HG03457 (cell line): ENCODE measurements at regions not wholly inside any gene's neighbourhood (a gene's known extent, or its start where the extent isn't known, plus 50 kb on each side); places are given as distances from the start of the nearest gene placed in this dataset.
"Not testable (repeated sequence)": the region's sequence is repeated elsewhere in the genome, so short reads cannot be mapped to it uniquely, and the experiment has no call there.

ENCODE experiments used
- ATAC-seq: cut with Tn5 transposase; IDR thresholded peaks from one replicate; pipeline ENCODE4 v1.9.1; 2021; ENCODE audit warnings: moderate number of reproducible peaks; ENCODE audit not compliant: unreplicated experiment

DNA sequence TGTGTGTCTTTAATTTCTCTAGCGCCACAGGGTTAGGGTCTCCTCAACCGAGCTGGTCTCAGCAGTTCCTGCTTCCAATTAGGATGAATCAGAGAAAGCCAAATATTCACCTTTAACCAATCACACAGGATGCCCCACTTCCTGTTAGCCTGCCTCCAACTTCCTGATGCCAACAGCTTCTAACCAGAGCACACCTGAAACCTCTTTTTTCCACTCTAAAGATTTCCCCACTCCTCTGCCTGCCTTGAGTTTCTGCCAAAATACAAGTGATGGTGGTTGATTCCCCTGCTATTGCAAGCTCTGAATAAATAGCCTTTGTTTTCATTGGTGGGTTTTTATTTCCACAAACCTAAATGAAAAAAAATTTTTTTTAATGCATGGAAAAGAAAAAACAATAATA lies 144.7 kb upstream of the UST start:
- ATAC-seq, result no peak

DNA sequence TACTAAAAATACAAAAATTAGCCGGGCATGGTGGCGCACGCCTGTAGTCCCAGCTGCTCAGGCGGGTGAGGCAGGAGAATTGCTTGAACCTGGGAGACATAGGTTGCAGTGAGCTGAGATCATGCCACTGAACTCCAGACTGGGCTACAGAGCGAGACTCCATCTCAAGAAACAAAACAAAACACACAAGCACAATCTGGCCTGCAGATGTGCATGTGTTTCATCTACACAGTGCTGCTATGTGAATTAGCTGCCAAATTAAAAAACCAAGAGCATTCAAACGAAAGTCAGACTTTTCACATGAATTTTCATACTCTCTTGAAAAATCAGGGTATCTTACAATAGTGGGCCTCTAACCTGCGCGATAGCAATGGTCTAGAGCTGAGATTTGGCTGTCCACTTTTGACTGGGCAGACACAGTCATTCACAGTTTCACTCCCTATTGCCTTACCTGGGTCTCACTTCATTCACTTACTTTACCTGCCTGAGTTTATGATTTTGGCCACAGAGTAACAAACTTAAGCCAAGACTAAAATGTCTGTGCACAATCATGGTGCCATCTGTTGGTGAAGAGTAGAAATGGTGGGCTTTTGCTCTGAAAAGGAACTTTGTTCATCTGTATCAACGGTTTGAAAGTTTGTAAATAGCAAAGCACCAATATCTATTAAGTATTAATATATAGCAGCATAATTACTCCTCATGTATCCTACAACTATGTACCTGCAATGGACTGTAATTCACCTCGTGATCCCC lies 138.5 kb upstream of the UST start:
- ATAC-seq, result no peak

DNA sequence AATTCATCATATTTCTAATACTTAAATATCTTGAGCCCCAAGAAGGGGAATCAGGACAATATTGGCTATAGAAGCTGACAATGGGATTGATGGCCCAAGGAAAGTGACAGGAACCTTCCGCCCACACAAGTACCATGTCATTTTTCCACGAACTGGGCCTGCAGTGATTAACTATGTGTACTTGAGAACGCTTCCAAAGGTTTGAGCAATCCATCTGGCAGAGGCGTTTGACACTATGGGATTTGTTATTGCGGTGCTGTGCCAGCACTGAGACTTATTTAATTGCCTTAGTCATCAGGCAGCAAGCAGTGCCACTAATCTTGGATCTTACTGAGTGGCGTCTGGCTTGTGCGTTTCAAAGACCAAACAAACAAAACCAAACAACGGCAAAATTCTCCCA lies 135.6 kb upstream of the UST start:
- no peak for ATAC-seq

DNA sequence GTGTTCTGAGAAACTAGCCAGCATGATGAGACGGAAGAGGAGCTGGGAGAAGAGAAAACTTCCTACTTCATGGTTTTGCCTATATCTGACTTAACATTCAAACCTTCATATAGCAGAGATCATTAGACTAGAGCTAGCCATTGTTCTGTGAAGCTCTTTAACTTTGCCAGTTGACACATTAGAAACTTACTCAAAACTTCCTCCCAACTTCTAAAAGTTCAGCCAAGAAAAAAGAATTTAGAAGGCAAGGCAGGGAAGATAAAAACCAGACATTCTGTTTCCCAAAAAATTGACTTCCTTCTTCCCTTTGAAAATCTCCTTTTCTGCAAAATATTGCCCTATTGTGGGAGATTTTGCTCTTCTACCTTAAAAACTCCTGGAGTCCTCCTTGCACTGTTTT lies 134.8 kb upstream of the UST start:
- ATAC-seq, result no peak

DNA sequence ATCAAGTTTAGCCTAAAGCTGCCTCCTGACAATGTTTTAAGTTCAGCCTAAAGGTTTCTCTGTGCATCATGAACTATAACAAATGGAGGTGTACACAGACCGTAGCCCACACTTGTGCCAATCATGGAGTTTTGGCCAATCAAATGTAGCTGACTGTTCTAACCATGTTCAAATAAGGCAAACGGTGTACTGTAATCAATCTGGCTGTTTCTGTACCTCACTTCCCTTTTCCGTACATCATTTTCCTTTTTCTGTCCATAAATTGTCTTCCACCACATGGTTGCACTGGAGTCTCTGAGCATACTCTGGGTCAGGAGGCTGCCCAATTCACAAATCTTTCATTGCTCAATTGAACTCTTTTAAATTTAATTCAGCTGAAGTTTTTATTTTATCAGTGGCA lies 132.2 kb upstream of the UST start:
- no peak for ATAC-seq

DNA sequence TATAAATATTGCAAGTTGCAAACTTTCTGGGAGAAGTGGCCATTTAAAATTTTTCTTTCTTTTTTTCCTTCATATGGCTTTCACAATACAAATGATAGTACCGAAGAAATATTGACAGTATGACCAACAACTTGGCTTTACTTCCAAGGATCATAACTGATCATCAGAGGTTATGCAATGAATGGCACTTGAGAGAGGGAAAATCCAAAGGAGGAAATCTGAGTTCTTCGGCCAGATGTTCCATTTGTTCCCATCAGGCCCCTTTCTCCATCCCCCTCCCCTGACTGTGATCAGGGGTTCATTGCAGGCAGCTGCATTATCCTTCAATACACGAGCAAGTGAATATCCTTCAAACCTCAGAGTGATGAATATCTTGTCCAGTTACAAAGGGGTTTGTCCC lies 130.0 kb upstream of the UST start:
- no peak for ATAC-seq

DNA sequence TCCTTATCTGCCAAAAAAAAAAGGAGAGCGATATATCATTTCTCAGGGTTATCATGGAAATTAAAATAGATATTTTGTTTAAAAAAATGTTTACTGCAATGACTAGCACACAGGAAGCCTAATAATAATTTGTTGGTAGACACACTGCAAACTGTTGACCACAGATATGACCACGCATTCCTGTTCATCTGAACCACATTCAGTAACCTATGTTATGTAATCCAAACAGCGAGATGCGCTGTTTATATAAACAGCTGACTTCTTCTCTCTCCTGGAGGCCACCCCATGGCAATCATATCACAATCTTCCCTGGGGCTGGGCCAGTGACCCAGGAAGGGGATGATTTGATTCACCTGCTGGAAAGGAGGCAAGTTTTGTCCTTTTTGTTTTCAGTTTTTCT lies 129.3 kb upstream of the UST start:
- no peak for ATAC-seq

DNA sequence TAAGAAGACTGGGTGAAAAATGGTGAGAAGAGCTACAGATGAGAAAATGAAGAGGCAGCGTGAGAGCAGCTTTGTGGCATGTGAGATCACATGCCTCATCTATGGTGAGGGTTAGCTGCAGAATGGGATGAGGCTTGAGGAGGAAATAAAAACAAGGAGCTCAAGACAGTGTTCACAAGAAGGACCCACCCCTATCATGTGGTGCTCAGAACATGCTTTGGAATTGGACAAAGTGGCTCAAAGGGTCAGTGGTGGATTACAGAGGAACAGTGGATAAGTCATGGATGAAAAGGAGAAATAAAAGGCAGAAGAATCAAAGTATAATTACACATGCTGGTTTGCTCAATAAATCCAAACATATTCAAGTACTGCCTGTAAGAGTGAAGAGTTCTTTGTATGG lies 126.9 kb upstream of the UST start:
- ATAC-seq, result no peak

DNA sequence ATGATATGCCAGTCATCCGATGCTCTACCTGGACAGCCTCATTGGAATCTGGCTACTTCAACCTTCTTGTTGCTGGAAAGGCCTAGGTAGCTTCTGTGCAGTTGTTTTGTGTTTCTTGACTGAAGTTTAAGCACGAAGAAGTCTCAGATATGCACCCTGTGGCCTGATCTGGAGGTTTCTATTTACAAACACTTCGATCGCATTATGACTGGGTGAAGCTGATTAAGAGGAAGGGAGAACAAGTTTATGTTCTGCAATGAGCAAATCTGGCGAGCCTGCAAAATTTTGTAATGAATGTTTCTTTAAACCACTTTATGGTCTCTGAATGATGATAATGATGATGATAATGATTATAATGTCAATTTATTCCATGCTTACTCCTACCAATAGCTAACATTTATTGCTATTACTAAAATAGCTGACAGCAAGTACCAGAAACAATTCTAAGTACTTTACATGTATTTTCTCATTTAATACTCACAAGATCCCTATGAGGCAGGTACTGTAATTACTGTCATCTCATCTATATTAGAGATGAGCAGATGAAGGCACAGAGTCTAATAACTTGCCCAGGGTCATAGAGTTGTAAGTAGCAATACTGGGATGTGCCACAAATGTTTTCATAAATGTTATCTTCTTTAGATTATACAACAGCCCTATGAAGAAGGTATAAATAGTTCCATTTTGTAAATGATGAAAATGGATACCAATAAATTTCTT lies 126.1 kb upstream of the UST start:
- ATAC-seq, result no peak

DNA sequence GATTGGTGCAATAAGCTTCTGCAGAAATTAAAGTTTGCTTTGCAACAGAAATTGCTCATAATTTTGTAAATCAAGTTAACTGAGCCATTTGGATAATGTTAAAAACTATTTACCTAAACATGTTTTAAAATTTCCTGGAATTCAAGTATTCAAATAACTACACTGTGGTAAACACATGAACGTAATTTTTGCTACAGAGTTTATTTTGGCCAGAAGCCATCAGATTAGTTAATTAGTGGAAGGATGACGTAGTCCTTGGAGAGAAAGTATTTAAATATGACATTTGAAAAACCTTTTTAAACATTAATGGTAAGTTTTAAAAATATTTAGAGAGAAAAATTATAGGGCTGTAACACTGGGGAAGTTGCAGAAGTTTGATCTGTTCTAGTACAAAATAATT lies 121.2 kb upstream of the UST start:
- ATAC-seq, result no peak

DNA sequence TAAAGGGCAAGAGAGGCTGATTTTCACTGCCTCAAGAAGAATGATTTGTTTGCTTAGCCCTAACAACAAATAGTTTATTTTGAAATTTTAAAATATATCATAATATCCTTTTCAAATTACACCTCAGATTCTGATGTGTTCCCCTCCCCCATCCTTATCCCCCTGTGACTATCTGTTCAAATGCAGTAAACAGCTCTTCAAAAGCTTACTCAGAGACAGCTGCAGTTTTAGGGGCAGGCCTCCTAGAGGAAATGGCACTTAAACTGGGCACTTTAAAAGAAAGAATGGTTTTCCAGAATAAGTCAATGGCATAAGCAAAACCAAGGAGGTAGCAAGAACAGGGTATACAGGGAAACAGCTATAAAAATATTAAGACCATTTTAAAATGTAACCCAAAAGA lies 118.6 kb upstream of the UST start:
- no peak for ATAC-seq

DNA sequence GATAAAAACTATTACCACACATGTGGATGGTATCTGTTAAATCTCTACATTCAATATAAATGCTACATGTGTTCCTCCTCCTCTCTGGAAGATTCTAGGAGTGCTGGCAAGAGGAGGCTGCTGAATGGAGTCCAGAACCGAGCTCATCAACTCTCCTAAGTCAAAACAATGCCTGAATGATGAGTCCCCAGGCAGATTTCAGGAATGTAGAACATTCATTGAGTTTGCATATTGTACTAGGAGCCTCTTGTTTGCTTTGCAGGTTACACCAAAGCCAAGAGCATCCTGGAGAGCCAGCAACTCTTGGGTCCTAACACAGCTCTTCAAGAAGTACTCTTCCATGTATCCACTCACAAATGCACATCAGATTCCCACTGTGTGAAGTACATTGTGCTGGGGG lies 117.6 kb upstream of the UST start:
- no peak for ATAC-seq

DNA sequence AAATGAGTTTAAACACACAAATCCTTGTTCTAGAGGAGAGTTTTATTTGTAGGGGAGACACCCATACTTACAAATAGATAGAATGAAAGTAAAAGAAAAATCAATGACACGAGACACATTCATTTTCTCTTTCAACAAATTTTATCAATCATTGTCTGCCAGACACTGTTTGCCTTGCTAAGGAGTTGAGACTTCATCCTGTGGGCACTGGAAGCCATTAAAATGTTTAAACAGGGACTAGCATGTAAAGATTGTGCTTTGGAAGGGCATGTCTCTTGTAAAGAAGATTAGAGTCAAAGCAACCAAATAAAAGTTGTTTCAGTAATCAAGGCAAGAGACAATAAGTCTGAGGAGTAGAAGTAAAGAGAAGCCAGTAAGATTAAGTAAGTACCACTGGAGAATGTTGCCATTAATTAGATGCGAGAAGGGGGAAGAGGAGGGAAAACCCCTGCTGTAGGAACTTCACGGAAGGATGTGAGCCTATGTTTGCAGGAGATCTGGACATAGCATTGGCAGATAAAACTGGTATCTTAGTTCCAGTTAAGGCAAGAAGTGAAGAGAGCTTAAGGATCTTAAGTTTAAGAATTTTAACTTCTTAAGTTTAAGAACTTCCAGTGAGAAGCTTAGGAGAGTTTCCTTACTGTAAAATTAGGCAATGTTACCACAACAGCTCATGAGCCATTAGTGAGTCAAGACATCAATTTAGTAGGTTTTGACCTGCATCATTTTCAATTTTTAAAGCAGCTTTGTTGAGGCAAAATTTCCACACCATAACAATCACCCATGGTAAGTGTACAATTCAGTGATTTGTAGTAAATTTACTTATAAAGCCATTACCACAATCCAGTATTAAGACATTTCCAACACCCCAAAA lies 117.0 kb upstream of the UST start:
- ATAC-seq, result no peak

DNA sequence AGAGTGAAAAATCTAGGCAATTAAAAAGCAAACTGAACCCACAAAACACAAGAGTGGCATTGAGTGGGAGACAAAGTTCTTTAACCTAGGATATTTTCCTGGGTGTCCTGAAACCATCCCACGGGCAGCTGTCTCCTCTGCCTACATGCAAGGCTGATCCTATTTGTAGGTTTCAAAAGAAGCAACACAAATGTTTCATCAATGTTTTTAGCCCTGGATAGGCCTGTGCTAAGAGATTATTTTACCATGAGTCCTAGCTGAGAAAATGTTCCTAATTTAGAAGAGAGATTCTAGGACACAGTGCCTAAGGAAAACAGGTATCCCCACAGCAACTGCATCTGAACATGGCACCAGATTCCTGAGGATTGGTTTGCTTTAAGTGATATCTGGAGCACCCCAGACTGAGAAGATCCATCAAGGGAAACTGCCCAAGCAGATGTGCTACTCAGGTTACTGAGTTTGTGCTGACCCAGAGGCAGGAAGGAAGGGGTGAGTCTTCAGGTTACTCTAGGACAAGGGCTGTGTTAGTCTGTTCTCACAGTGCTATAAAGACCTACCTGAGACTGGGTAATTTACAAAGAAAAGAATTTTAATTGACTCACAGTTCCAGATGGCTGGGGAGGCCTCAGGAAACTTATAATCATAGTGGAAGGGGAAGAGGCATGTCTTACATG lies 111.6 kb upstream of the UST start:
- no peak for ATAC-seq

DNA sequence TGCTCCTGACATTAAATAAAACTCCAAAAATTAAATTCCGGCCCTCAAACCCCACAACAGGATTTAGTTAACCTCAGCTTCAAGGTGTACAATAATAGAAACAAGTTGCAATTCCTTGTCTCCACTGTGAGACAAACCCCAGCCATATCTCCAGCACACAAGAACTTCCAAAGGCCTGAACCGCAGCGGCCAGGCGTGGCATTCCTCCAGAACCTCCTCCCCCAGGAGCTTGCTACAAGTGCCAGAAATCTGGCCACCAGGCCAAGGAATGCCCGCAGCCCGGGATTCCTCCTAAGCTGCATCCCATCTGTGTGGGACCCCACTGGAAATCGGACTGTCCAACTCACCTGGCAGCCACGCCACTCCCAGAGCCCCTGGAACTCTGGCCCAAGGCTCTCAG lies 105.0 kb upstream of the UST start:
- not testable (repeated sequence) for ATAC-seq

DNA sequence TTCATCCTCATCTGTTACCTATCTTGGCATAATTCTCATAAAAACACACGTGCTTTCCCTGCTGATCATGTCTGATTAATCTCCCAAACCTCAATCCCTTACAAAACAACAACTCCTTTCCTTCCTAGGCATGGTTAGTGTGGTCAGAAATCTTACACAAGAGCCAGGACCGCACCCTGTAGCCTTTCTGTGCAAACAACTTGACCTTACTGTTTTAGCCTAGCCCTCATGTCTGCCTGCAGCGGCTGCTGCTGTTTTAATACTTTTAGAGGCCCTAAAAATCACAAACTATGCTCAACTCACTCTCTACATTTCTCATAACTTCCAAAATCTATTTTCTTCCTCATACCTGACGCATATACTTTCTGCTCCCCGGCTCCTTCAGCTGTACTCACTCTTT lies 103.6 kb upstream of the UST start:
- not testable (repeated sequence) for ATAC-seq

DNA sequence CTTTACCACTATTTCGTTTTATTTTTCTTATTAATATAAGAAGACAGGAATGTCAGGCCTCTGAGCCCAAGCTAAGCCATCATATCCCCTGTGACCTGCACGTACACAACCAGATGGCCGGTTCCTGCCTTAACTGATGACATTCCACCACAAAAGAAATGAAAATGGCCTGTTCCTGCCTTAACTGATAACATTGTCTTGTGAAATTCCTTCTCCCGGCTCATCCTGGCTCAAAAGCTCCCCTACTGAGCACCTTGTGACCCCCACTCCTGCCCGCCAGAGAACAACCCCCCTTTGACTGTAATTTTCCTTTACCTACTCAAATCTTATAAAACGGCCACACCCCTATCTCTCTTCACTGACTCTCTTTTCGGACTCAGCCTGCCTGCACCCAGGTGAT lies 101.8 kb upstream of the UST start:
- ATAC-seq, result not testable (repeated sequence)

DNA sequence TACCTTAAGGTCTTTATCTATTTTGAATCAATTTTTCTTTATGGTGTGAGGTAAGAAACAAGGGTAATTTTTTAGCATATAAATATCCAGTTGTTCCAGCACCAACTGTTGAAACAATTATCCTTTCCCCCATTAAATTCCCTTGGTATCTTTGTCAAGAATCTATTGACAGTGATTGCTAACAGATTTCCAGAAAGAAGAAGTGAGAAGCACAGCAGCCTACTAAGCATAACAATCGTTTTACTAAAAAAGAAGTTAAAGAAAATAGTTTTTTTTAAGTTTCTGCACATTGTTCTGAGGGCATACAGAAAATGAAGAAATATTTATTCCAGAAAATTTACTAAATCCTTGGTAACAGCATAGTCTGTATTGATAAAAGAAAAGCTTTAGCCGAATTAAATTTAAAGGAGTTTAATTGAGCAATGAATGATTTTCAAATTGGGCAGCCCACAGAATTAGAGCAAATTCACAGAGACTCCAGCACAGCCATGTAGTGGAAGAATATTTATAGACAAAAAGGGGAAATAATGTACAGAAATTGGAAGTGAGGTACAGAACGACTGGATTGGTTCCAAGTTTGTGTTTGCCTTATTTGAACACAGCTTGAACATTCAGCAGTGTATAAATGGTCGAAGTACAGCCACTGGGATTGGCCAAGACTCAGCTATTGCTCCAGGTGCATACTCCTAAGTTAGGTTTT lies 97.9 kb upstream of the UST start:
- no peak for ATAC-seq

DNA sequence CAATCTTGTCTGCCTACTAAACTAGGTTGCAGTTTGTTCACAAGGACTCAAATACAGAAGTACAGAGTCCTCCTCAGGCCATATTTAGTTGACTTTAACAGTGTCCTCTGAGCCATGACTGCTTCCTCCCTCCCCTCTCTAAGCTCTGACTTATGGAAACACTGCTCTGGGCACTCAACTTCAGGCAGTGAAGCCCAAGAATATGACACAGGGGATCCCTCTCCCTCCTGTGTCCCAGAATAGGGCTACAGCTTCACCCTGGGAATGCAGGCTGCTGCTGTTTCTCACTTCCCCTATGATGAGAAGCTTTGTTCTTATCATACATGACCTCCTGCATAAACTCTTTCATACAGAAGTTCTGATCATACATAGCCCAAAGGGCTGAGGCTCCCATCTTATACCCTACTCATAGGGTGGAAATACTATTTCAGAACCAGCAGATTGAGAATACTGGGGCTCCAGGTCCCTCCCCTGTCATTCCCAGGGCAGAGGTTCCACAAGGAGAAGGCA lies 97.3 kb upstream of the UST start:
- ATAC-seq, result no peak

DNA sequence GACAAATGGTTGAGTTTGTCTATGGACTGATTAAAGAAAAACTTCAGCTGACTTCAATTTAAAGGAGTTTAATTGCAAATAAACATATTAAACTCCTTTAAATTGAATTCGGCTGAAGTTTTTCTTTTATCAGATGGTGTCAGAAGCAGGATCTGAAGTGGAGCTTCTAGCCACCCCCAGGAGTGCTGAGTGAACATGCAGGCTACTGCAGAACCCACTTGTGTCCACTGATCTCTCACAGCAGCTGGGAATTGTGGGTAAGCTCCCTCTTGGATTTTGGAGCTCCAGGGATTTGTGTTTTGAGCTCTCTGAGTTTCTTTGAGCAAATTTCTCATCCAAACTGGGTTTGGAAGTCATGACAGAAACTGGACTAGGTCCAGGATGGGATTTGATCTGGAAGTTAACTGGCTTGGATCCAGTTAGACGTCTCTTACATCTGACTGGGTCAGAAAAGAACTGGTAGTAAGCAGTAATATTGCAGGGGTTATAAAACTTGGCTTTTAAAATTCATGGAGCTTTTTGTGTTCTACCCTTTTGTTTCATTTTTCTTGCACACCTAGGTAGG lies 95.8 kb upstream of the UST start:
- no peak for ATAC-seq
